HepG2 (cell line): ENCODE measurements at regions not wholly inside any gene's neighbourhood (a gene's known extent, or its start where the extent isn't known, plus 50 kb on each side); places are given as distances from the start of the nearest gene placed in this dataset.

ENCODE experiments used
- ATAC-seq: fragments of 200-7000 bp; cut with Tn5 transposase; 3 replicates; pipeline ENCODE4 v1.9.1; 2020; ENCODE audit warnings: mild to moderate bottlenecking, moderate library complexity
- BruUV-seq: library from RNA; stranded (reverse); fragments of 400-500 nt; replicated peaks from 2 replicates; lab custom pipeline; 2021; lab: Mats Ljungman, UMichigan
- CTCF ChIA-PET: fragments of 300-600 bp; formaldehyde crosslinking; extraction: SDS; loops from one replicate; lab custom pipeline; 2021; ENCODE audit warnings: low total read pairs, inconsistent platforms, low intra/inter-chr PET ratio; lab: Yijun Ruan, JAX
- POLR2A ChIA-PET: fragments of 350-600 bp; sonication (Branson Sonifier 250); formaldehyde crosslinking; loops from one replicate; lab custom pipeline; 2020; ENCODE audit warnings: antibody characterized with exemption, inconsistent platforms; lab: Yijun Ruan, JAX
- DNase-seq: peaks from one replicate; pipeline ENCODE4 v3.0.0-alpha.2; 2015; ENCODE audit warnings: low spot score
- FAIRE-seq: peaks from 3 replicates; lab custom pipeline; 2011; peaks lifted over from hg19 to GRCh38; lab: Jason Lieb, UNC
- H2AFZ ChIP-seq: one replicate; pipeline ENCODE4 v1.6.1; 2011; ENCODE audit warnings: low read length, inconsistent platforms
- H3K27ac ChIP-seq: fragments of 300-600 bp; 3 replicates; pipeline ENCODE4 v1.8.0; 2011; ENCODE audit warnings: mixed run types, mild to moderate bottlenecking, mixed read lengths, low read length, inconsistent platforms; ENCODE audit not compliant: insufficient read depth; ENCODE audit errors: extremely low read length
- H3K27me3 ChIP-seq, 2 experiments: fragments of 200-600 bp in 1 of 2; 2 replicates in 1 of 2; 3 replicates in 1 of 2; pipeline versions ENCODE4 v1.6.0 to v1.8.0; 2011; ENCODE audit warnings: low read length in 2 of 2, mild to moderate bottlenecking in 2 of 2, moderate library complexity in 2 of 2, inconsistent platforms in 1 of 2; ENCODE audit not compliant: insufficient read depth in 2 of 2, control insufficient read depth in 1 of 2
- H3K36me3 ChIP-seq, 2 experiments: fragments of 200-600 bp in 1 of 2; replicated peaks in 1 of 2; 2 replicates in 1 of 2; 3 replicates in 1 of 2; pipeline versions ENCODE4 v1.5.1 to v1.8.0; 2011; ENCODE audit warnings: low read length in 2 of 2, inconsistent platforms in 1 of 2; ENCODE audit not compliant: insufficient read depth in 2 of 2, control insufficient read depth in 1 of 2
- H3K4me1 ChIP-seq: 2 replicates; pipeline ENCODE4 v1.5.1; 2012; ENCODE audit warnings: low read length, inconsistent platforms; ENCODE audit not compliant: insufficient read depth
- H3K4me2 ChIP-seq: 2 replicates; pipeline ENCODE4 v1.6.0; 2011; ENCODE audit warnings: low read depth, low read length, inconsistent platforms
- H3K4me3 ChIP-seq, 3 experiments: fragments of 200-600 bp in 1 of 3; sonication (generic), shearing (Covaris generic) in 1 of 3; replicated peaks in 1 of 3; 2 replicates each; pipeline ENCODE4 v1.5.1; 2011 to 2016; ENCODE audit warnings: low read length in 3 of 3, inconsistent platforms in 2 of 3, low read depth in 2 of 3, mild to moderate bottlenecking in 2 of 3, control low read depth in 1 of 3, mixed read lengths in 1 of 3; ENCODE audit not compliant: insufficient read depth in 1 of 3
- H3K79me2 ChIP-seq: one replicate; pipeline ENCODE4 v1.6.1; 2011; ENCODE audit warnings: low read length, inconsistent platforms; ENCODE audit not compliant: insufficient read depth
- H3K9ac ChIP-seq: 2 replicates; pipeline ENCODE4 v1.6.0; 2011; ENCODE audit warnings: mild to moderate bottlenecking, low read depth, low read length, inconsistent platforms; ENCODE audit not compliant: insufficient read depth
- H3K9me3 ChIP-seq: 2 replicates; pipeline ENCODE4 v1.5.1; 2012; ENCODE audit warnings: mild to moderate bottlenecking, low read length
- H4K20me1 ChIP-seq: 2 replicates; pipeline ENCODE4 v1.6.0; 2011; ENCODE audit warnings: inconsistent platforms, mild to moderate bottlenecking, low read length, moderate library complexity; ENCODE audit not compliant: insufficient read depth
- DZIP1 ChIP-seq: sonication (generic); formaldehyde crosslinking; IDR thresholded peaks from 2 replicates; pipeline ENCODE4 v1.5.0; 2020; ENCODE audit warnings: mild to moderate bottlenecking, missing genetic modification reagents
- GABPA ChIP-seq, 2 experiments: IDR thresholded peaks; 2 replicates each; pipeline ENCODE4 v1.6.1; 2011 to 2016; ENCODE audit warnings: low read depth in 2 of 2, low read length in 1 of 2, missing biosample characterization in 1 of 2, missing genetic modification characterization in 1 of 2
- ZNF776 ChIP-seq: sonication (generic); formaldehyde crosslinking; IDR thresholded peaks from 2 replicates; pipeline ENCODE4 v1.4.0; 2020; ENCODE audit warnings: mild to moderate bottlenecking, missing genetic modification reagents
- WGBS: methylation state at CpG from one replicate; pipeline ENCODE4 v1.1.6; 2017; ENCODE audit warnings: low lambda C conversion rate; 5-methylcytosine and 5-hydroxymethylcytosine counted together
- in situ Hi-C: cut with HindIII; loops from 2 replicates; pipeline ENCODE4 v1.10.0; 2017; ENCODE audit warnings: low pct_unique_long_range_greater_than_20kb; ENCODE audit not compliant: extremely low pct_ligation_motif_present
- intact Hi-C: fragments of 100-400 bp; cut with micrococcal nuclease; formaldehyde crosslinking; loops from one replicate; pipeline ENCODE4 v1.10.0; 2022; ENCODE audit not compliant: unreplicated experiment
- TF ChIP-seq, protein P1 (sequence below): sonication (generic); formaldehyde crosslinking; IDR thresholded peaks from 2 replicates; pipeline ENCODE4 v1.4.0; 2020; ENCODE audit warnings: missing genetic modification reagents

DNA sequence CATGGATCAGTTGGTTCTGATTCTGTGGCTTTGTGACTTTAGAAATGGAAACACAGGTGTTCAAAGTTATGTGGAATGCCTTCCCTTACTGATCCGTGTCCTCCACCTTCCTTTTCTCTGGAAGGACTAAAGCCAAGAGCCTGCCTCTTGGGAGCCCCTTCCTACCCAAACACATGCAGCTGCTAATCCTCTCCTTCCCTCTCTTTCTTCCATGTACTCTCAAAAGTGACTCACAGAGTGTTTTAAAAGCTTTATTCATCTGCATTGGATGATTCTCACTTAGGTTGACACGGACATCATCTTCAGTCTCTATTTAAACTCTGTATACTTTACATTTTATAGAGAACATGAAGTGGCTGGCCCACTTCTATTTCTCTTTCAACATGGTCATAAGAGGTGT, 856.5 kb upstream of the ARPP21 start:
- BruUV-seq: no TSS peak
- Histone ChIP-seq H3K36me3 (no peaks in the 10 kb centered on the region), H3K4me3 (no peak overlapping the region), H2AFZ (no peak overlapping the region), H3K4me2 (no peak overlapping the region), H3K4me1 (no peaks in the 10 kb centered on the region), H3K27me3 (no peaks in the 10 kb centered on the region), H3K79me2 (no peaks in the 10 kb centered on the region), H3K9ac (no peak overlapping the region), H4K20me1 (no peaks in the 10 kb centered on the region), H3K27ac (no peak overlapping the region), H3K9me3 (peaks cover 6% of the 10 kb centered on the region)
- intact Hi-C loops: no loop called here
- in situ Hi-C loops: no loop called here
- WGBS: 0% methylated on average over 2 of the region's 2 CpGs
- FAIRE-seq (no peak), ATAC-seq (no peak), DNase-seq (no peak)
- POLR2A ChIA-PET: no interaction called here
- TF ChIP-seq GABPA (IDR thresholded peaks at IDR 0.05; ENCODE audit: low read depth, low read length): no peak
- TF ChIP-seq GABPA (CRISPR knock-in tag; IDR thresholded peaks at IDR 0.05; ENCODE audit: low read depth): no peak
- TF ChIP-seq, protein P1, sequence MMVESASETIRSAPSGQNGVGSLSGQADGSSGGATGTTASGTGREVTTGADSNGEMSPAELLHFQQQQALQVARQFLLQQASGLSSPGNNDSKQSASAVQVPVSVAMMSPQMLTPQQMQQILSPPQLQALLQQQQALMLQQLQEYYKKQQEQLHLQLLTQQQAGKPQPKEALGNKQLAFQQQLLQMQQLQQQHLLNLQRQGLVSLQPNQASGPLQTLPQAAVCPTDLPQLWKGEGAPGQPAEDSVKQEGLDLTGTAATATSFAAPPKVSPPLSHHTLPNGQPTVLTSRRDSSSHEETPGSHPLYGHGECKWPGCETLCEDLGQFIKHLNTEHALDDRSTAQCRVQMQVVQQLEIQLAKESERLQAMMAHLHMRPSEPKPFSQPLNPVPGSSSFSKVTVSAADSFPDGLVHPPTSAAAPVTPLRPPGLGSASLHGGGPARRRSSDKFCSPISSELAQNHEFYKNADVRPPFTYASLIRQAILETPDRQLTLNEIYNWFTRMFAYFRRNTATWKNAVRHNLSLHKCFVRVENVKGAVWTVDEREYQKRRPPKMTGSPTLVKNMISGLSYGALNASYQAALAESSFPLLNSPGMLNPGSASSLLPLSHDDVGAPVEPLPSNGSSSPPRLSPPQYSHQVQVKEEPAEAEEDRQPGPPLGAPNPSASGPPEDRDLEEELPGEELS (CRISPR knock-in tag): no peak
- TF ChIP-seq ZNF776: no peak
- TF ChIP-seq DZIP1 (CRISPR knock-in tag): no peak
- CTCF ChIA-PET: no interaction called here
